ENCODE measurements at regions not wholly inside any gene's neighbourhood (a gene's known extent, or its start where the extent isn't known, plus 50 kb on each side); places are given as distances from the start of the nearest gene placed in this dataset.

GRCh38 chr10:105875050-105875449 lies 1234.0 kb downstream of the SORCS3 start (continued):
- TF ChIP-seq E2F6 (IDR thresholded peaks at IDR 0.05) (no peak), ATF3 (IDR thresholded peaks at IDR 0.05; ENCODE audit: insufficient read depth, low read depth, low read length) (no peak), BRCA1 (IDR thresholded peaks at IDR 0.05; ENCODE audit: low read depth, low read length) (no peak), SUZ12 (IDR thresholded peaks at IDR 0.05; ENCODE audit: low read length) (no peak), MAX (IDR thresholded peaks at IDR 0.05) (no peak), JUND (IDR thresholded peaks at IDR 0.05; ENCODE audit: low read length) (no peak), CBX5 (IDR thresholded peaks at IDR 0.05; ENCODE audit: low read depth, low read length) (no peak), TAF1 (IDR thresholded peaks at IDR 0.05; ENCODE audit: low read depth, low read length) (no peak), HDAC2 (IDR thresholded peaks at IDR 0.05; ENCODE audit: borderline replicate concordance in 1 of 2, low read depth in 2 of 2, low read length in 2 of 2) (no peak), RAD21 (IDR thresholded peaks at IDR 0.05 in 1 of 2, conservative IDR thresholded peaks at IDR 0.05 in 1 of 2; ENCODE audit: low read depth in 2 of 2, low read length in 2 of 2) (no peak), HDAC6 (IDR thresholded peaks at IDR 0.05; ENCODE audit: low read depth, low read length) (no peak), TCF12 (IDR thresholded peaks at IDR 0.05; ENCODE audit: low read depth, low read length) (no peak)
